Fibroblast of pulmonary artery (primary cell): ENCODE measurements at regions not wholly inside any gene's neighbourhood (a gene's known extent, or its start where the extent isn't known, plus 50 kb on each side); places are given as distances from the start of the nearest gene placed in this dataset.
A peak's percentile ranks its signal among the peaks of the same experiment; 100 is the strongest.

Source experiments
- DNase-seq: peaks from one replicate; pipeline ENCODE4 v3.0.0-alpha.2; 2010; ENCODE audit warnings: low read depth
- H3K4me3 ChIP-seq: replicated peaks from 2 replicates; pipeline ENCODE4 v1.5.1; 2011; ENCODE audit warnings: low read depth, mild to moderate bottlenecking, control low read depth, low read length, moderate library complexity
- CTCF ChIP-seq: IDR thresholded peaks from 2 replicates; pipeline ENCODE4 v1.5.1; 2011; ENCODE audit warnings: mild to moderate bottlenecking, control low read depth, low read length, inconsistent platforms; ENCODE audit errors: missing control alignments

GRCh38 chr22:27269751-27270543 is 531.6 kb downstream of the MN1 start:
- TF ChIP-seq CTCF: no peak
- no peak for DNase-seq
- H3K4me3 ChIP-seq: no peak overlapping the region

GRCh38 chr22:27270818-27271510 is 530.6 kb downstream of the MN1 start:
- no peak for TF ChIP-seq CTCF
- DNase-seq: peak; percentile 22
- H3K4me3 ChIP-seq: no peak overlapping the region

GRCh38 chr22:27273436-27273835 is 528.1 kb downstream of the MN1 start:
- H3K4me3 ChIP-seq: no peak overlapping the region
- no peak for TF ChIP-seq CTCF

GRCh38 chr22:27273853-27274252 is 527.7 kb downstream of the MN1 start:
- no peak for TF ChIP-seq CTCF
- H3K4me3 ChIP-seq: no peak overlapping the region
- no peak for DNase-seq

More at GRCh38 chr22:27273436-27273835, 528.1 kb downstream of the MN1 start:
- no peak for DNase-seq

- no peak overlapping the region for H3K4me3 ChIP-seq
- no peak for TF ChIP-seq CTCF
- DNase-seq: peak; percentile 25
Observed at GRCh38 chr22:27274770-27275449, 526.6 kb downstream of the MN1 start.

- DNase-seq: no peak
- H3K4me3 ChIP-seq: no peak overlapping the region
- no peak for TF ChIP-seq CTCF
Observed at GRCh38 chr22:27278946-27279345, 522.6 kb downstream of the MN1 start.
